ENCODE measurements at regions not wholly inside any gene's neighbourhood (a gene's known extent, or its start where the extent isn't known, plus 50 kb on each side); places are given as distances from the start of the nearest gene placed in this dataset.

DNA sequence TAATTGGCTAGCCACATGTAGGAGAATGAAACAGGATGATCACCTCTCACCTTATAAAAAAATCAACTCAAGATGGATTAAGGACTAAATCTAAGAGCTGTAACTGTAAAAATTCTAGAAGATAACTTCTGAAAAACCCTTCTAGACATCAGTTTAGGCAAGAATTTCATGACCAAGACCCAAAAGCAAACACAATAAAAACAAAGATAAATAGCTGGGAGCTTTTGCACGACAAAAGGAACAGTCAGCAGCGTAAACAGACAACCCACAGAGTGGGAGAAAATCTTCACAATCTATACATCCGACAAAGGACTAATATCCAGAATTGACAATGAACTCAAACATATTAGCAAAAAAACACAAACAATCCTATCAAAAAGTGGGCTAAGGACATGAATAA lies 316.3 kb downstream of the METTL4 start:
- no peak for TF ChIP-seq ARNT (IDR thresholded peaks at IDR 0.05)
- no peak for TF ChIP-seq TARDBP (IDR thresholded peaks at IDR 0.05)
- TF ChIP-seq, protein P1, sequence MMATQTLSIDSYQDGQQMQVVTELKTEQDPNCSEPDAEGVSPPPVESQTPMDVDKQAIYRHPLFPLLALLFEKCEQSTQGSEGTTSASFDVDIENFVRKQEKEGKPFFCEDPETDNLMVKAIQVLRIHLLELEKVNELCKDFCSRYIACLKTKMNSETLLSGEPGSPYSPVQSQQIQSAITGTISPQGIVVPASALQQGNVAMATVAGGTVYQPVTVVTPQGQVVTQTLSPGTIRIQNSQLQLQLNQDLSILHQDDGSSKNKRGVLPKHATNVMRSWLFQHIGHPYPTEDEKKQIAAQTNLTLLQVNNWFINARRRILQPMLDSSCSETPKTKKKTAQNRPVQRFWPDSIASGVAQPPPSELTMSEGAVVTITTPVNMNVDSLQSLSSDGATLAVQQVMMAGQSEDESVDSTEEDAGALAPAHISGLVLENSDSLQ (IDR thresholded peaks at IDR 0.05), result no peak
- no peak for TF ChIP-seq FOXM1 (IDR thresholded peaks at IDR 0.05; ENCODE audit: borderline replicate concordance)
- TF ChIP-seq SP1 (IDR thresholded peaks at IDR 0.05), result no peak
- no peak for TF ChIP-seq FOXA1 (IDR thresholded peaks at IDR 0.05)
- TF ChIP-seq BHLHE40 (IDR thresholded peaks at IDR 0.05; ENCODE audit: borderline replicate concordance), result no peak

Data from HEK293T (cell line).